ENCODE measurements at regions not wholly inside any gene's neighbourhood (a gene's known extent, or its start where the extent isn't known, plus 50 kb on each side); places are given as distances from the start of the nearest gene placed in this dataset.

DNA sequence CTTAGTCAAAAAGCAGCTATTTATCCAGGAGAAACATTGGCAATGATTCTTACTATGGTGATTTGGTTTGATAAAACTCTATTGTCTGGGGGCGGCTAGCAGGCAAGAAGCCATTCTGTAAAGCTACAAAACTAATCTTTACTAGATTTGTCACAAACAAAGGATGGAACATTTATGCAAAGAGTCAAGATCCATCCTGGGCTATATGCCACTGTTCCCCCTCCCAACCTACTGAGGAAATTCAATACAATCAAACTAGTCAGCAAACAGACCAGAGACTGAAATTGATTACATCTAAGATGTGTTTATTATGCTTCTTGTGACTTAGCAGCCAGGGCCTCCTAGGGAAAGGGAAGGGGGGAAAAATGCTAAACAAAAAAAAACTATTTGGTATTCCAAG lies 397.6 kb downstream of the GPAM start:
- no peak for ATAC-seq (ENCODE audit: low FRiP score in 2 of 2)
- WGBS, 2 donors: 76% methylated on average over 1 of the region's 1 CpG
- Histone ChIP-seq H3K9me3 (no peaks in the 10 kb centered on the region), H3K4me3 (no peak overlapping the region), H3K27me3 (no peaks in the 10 kb centered on the region), H3K27ac (no peak overlapping the region), H3K36me3 (no peaks in the 10 kb centered on the region), H3K4me1 (no peaks in the 10 kb centered on the region)
- TF ChIP-seq POLR2A (IDR thresholded peaks at IDR 0.05): no peak
- TF ChIP-seq, protein P1, sequence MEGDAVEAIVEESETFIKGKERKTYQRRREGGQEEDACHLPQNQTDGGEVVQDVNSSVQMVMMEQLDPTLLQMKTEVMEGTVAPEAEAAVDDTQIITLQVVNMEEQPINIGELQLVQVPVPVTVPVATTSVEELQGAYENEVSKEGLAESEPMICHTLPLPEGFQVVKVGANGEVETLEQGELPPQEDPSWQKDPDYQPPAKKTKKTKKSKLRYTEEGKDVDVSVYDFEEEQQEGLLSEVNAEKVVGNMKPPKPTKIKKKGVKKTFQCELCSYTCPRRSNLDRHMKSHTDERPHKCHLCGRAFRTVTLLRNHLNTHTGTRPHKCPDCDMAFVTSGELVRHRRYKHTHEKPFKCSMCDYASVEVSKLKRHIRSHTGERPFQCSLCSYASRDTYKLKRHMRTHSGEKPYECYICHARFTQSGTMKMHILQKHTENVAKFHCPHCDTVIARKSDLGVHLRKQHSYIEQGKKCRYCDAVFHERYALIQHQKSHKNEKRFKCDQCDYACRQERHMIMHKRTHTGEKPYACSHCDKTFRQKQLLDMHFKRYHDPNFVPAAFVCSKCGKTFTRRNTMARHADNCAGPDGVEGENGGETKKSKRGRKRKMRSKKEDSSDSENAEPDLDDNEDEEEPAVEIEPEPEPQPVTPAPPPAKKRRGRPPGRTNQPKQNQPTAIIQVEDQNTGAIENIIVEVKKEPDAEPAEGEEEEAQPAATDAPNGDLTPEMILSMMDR (IDR thresholded peaks at IDR 0.05): no peak
- TF ChIP-seq EP300 (IDR thresholded peaks at IDR 0.05): no peak
- TF ChIP-seq POLR2AphosphoS5 (IDR thresholded peaks at IDR 0.05): no peak
- no peak for DNase-seq

DNA sequence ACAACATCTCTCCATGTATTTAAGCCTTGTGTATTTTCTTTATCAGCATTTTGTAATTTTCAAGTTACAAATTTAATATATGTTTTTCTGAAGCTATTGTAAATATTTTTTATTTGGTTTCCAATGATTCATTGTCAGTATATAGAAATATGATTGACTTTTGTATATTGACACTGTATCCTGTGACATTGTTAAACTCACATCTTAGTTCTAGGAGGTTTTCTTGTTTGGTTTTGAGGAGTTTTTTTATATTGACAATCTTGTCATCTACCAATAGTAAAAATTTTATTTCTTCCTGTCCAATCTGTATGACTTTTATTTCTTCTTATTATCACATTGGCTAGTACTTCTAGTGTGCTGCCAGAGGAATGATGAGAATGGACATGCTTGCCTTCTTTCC lies 393.7 kb downstream of the GPAM start:
- H3K27ac ChIP-seq: no peak overlapping the region
- no peaks in the 10 kb centered on the region for H3K4me1 ChIP-seq
- H3K4me3 ChIP-seq: no peak overlapping the region
- ATAC-seq (ENCODE audit: low FRiP score in 2 of 2): no peak
- no peaks in the 10 kb centered on the region for H3K27me3 ChIP-seq
- H3K36me3 ChIP-seq: no peaks in the 10 kb centered on the region
- H3K9me3 ChIP-seq: no peaks in the 10 kb centered on the region
- DNase-seq: no peak
- TF ChIP-seq POLR2AphosphoS5 (IDR thresholded peaks at IDR 0.05) (no peak), POLR2A (IDR thresholded peaks at IDR 0.05) (no peak), EP300 (IDR thresholded peaks at IDR 0.05) (no peak)
- TF ChIP-seq, protein P1 (IDR thresholded peaks at IDR 0.05): no peak

- no peak overlapping the region for H3K27ac ChIP-seq
- TF ChIP-seq, protein P1 (IDR thresholded peaks at IDR 0.05): no peak
- TF ChIP-seq EP300 (IDR thresholded peaks at IDR 0.05): no peak
- no peak for TF ChIP-seq POLR2AphosphoS5 (IDR thresholded peaks at IDR 0.05)
- no peak for TF ChIP-seq POLR2A (IDR thresholded peaks at IDR 0.05)
- ATAC-seq (ENCODE audit: low FRiP score in 2 of 2) (no peak), DNase-seq (no peak)
- WGBS, 2 donors: 69% methylated on average over 2 of the region's 2 CpGs
- H3K36me3 ChIP-seq: no peaks in the 10 kb centered on the region
- no peaks in the 10 kb centered on the region for H3K9me3 ChIP-seq
- H3K4me3 ChIP-seq: no peak overlapping the region
- no peaks in the 10 kb centered on the region for H3K27me3 ChIP-seq
- no peaks in the 10 kb centered on the region for H3K4me1 ChIP-seq
Observed at GRCh38 chr10:111801841-111802240, 381.7 kb downstream of the GPAM start.

GRCh38 chr10:111804781-111805180 lies 378.8 kb downstream of the GPAM start:
- Histone ChIP-seq H3K27me3 (no peaks in the 10 kb centered on the region), H3K9me3 (no peaks in the 10 kb centered on the region), H3K4me3 (no peak overlapping the region), H3K4me1 (no peaks in the 10 kb centered on the region), H3K27ac (no peak overlapping the region), H3K36me3 (no peaks in the 10 kb centered on the region)
- no peak for DNase-seq
- no peak for TF ChIP-seq POLR2AphosphoS5 (IDR thresholded peaks at IDR 0.05)
- TF ChIP-seq, protein P1 (IDR thresholded peaks at IDR 0.05): no peak
- TF ChIP-seq POLR2A (IDR thresholded peaks at IDR 0.05): no peak
- TF ChIP-seq EP300 (IDR thresholded peaks at IDR 0.05): no peak
- ATAC-seq (ENCODE audit: low FRiP score in 2 of 2): no peak
- 82 to 83% methylated on average over 3 of the region's 3 CpGs for whole genome bisulfite sequencing, 2 donors

DNA sequence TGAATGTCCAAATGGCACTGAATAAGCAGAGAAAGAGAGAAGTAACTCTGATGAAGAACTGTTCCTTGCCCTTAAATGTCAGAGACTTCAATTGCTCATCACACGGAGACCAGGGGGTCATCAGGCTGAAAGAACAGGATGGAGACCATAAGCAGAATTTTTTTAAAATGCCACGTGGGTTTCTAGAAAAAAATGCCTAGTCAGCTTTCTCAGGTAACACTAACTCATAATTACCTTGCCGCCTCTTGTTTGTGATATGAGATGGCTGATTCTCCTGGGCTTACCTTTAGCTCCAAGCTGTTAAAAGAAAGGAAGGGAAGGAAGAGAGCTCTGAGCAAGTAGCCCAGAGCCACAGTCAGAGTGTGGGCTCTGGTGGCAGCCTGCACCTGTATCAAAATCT lies 372.0 kb downstream of the GPAM start:
- DNase-seq (no peak), ATAC-seq (ENCODE audit: low FRiP score in 2 of 2) (no peak)
- Histone ChIP-seq H3K27me3 (no peaks in the 10 kb centered on the region), H3K27ac (no peak overlapping the region), H3K4me1 (no peaks in the 10 kb centered on the region), H3K36me3 (no peaks in the 10 kb centered on the region), H3K9me3 (no peaks in the 10 kb centered on the region), H3K4me3 (no peak overlapping the region)
- TF ChIP-seq, protein P1 (IDR thresholded peaks at IDR 0.05): no peak
- 67 to 69% methylated on average over 3 of the region's 3 CpGs for WGBS, 2 donors

All from upper lobe of left lung (tissue), 6 donors.